ENCODE measurements at regions not wholly inside any gene's neighbourhood (a gene's known extent, or its start where the extent isn't known, plus 50 kb on each side); places are given as distances from the start of the nearest gene placed in this dataset.

DNA sequence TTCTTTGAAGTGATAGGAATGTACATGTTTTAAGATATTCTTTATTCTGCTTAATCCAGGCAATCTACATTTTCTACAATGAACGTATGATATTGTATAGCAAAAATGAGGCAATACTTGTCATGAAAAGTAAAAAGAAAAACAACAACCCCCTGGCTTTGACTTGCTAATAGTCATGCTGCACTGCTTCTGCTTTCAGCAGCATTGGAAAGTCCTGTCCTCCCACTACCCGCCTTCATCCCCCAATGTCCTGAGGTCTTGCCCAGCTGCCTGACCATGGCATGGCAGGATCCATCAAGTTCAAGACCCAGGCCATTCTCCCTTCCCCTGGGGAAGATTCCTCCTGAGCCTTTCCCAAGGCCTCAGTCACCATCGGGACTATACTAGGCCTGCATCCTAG, 156.5 kb downstream of the SH3BGRL2 start:
- no peak for ATAC-seq
- ChIA-PET POLR2A (no interaction called here), CTCF (interaction anchor here (0.6 to 0.8 kb wide), 2 partner anchors 9 to 80 kb away, joined by 3 read pairs; no protein-coding TSS in a partner anchor)
- Histone ChIP-seq H3K9me3 (no peaks in the 10 kb centered on the region), H3K4me2 (no peak overlapping the region), H3K4me3 (no peak overlapping the region), H3K27ac (no peak overlapping the region), H3K4me1 (no peaks in the 10 kb centered on the region)
- DNase-seq (ENCODE audit: low read depth in 1 of 2, low spot score in 1 of 2) = no peak
- FAIRE-seq = no peak
- TF ChIP-seq MAFK (IDR thresholded peaks at IDR 0.05; ENCODE audit: partially characterized antibody) = no peak
- TF ChIP-seq, protein P1, sequence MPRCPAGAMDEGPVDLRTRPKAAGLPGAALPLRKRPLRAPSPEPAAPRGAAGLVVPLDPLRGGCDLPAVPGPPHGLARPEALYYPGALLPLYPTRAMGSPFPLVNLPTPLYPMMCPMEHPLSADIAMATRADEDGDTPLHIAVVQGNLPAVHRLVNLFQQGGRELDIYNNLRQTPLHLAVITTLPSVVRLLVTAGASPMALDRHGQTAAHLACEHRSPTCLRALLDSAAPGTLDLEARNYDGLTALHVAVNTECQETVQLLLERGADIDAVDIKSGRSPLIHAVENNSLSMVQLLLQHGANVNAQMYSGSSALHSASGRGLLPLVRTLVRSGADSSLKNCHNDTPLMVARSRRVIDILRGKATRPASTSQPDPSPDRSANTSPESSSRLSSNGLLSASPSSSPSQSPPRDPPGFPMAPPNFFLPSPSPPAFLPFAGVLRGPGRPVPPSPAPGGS (IDR thresholded peaks at IDR 0.05) = no peak
- no peak for TF ChIP-seq RFX5 (IDR thresholded peaks at IDR 0.05)
- TF ChIP-seq ZSCAN20 (CRISPR knock-in tag; IDR thresholded peaks at IDR 0.05) = no peak
- TF ChIP-seq, protein P2, sequence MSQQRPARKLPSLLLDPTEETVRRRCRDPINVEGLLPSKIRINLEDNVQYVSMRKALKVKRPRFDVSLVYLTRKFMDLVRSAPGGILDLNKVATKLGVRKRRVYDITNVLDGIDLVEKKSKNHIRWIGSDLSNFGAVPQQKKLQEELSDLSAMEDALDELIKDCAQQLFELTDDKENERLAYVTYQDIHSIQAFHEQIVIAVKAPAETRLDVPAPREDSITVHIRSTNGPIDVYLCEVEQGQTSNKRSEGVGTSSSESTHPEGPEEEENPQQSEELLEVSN (IDR thresholded peaks at IDR 0.05; ENCODE audit: borderline replicate concordance, low read depth) = no peak
- no peak for TF ChIP-seq PHF8 (IDR thresholded peaks at IDR 0.05; ENCODE audit: borderline replicate concordance, low read depth)
- no peak for TF ChIP-seq POLR2A (IDR thresholded peaks at IDR 0.05; ENCODE audit: low read length)
- no peak for TF ChIP-seq CEBPB (IDR thresholded peaks at IDR 0.05)
- TF ChIP-seq SREBF2 (IDR thresholded peaks at IDR 0.05) = no peak
- no peak for TF ChIP-seq RCOR1 (IDR thresholded peaks at IDR 0.05; ENCODE audit: low read depth, low read length)
- TF ChIP-seq HOXB5 (CRISPR knock-in tag; IDR thresholded peaks at IDR 0.05) = no peak
- TF ChIP-seq NPAS2 (CRISPR knock-in tag; IDR thresholded peaks at IDR 0.05; ENCODE audit: borderline replicate concordance) = no peak
- TF ChIP-seq BHLHE40 (IDR thresholded peaks at IDR 0.05; ENCODE audit: low read depth, low read length) = no peak
- no peak for TF ChIP-seq NR3C1 (IDR thresholded peaks at IDR 0.05)
- no peak for TF ChIP-seq CHD2 (IDR thresholded peaks at IDR 0.05; ENCODE audit: low read length, partially characterized antibody)
- no peak for TF ChIP-seq POLR2AphosphoS2 (conservative IDR thresholded peaks at IDR 0.05; ENCODE audit: low read length)
- TF ChIP-seq CBX2 (IDR thresholded peaks at IDR 0.05; ENCODE audit: borderline replicate concordance, low read depth) = no peak
- WGBS (ENCODE audit: missing lambda C conversion rate) = 59% methylated on average over 3 of the region's 3 CpGs

DNA sequence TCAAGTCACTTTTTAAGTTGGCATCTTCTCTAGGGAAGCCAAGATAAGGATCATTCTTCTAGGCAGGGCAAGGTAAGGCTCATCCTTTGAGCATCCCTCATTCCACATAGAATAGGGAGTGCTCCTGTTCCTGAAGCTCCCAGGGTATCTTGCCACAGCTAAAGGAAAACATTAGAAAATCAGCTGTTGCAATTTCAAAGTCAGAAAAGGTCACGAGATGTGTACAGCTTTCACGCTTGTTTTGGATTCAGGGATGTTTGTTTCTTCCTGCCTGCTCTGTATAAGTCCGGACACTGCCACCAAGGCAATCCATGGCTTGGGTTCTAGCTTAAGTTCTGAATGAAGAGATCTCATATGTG, 153.2 kb downstream of the SH3BGRL2 start:
- no peak for FAIRE-seq
- CTCF ChIA-PET = no interaction called here

DNA sequence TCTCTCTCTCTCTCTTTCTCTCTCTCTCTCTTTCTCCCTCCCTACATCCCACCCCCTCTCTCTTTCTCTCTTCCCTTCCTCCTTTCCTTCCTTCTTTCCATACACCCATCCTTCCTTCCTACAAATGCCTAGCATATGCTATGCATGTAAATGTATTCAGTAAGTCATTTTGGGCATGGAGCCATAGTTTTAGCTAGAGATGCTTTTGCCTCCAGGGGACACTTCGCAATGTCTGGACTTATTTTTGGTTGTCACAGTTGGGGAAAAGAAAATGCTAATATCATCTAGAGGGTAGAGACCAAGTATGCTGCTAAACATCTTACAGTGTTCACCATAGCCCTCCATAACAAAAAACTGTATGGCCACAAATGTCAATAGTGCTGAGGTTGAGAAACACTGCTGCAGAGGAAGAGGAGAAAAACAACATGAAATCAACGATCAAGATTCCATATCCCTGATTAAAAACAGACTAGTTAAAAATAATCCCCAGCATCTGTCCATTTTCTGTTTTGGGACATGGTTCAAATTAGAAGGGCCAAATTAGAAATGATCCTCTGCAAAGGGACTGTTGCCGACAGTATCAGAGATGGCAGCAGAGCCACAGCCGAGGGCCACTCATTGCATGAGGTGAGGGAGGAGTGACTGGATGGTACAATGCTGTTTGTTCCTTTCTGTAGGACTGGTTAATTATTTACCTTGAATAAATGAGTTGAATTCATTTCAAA, 152.7 kb downstream of the SH3BGRL2 start:
- H3K27ac ChIP-seq = no peak overlapping the region
- no peak overlapping the region for H3K4me3 ChIP-seq
- H3K4me2 ChIP-seq = no peak overlapping the region
- DNase-seq (ENCODE audit: low read depth in 1 of 2, low spot score in 1 of 2) (no peak), FAIRE-seq (no peak), ATAC-seq (no peak)
- WGBS (ENCODE audit: missing lambda C conversion rate) = 23% methylated on average over 4 of the region's 4 CpGs
- ChIA-PET POLR2A (no interaction called here), CTCF (no interaction called here)
- no peaks in the 10 kb centered on the region for H3K9me3 ChIP-seq
- H3K4me1 ChIP-seq = no peaks in the 10 kb centered on the region
- TF ChIP-seq POLR2AphosphoS2 (conservative IDR thresholded peaks at IDR 0.05; ENCODE audit: low read length) (no peak), CHD2 (IDR thresholded peaks at IDR 0.05; ENCODE audit: low read length, partially characterized antibody) (no peak), ZSCAN20 (CRISPR knock-in tag; IDR thresholded peaks at IDR 0.05) (no peak), CHD4 (IDR thresholded peaks at IDR 0.05; ENCODE audit: borderline replicate concordance) (no peak), JUN (IDR thresholded peaks at IDR 0.05) (no peak), NPAS2 (CRISPR knock-in tag; IDR thresholded peaks at IDR 0.05; ENCODE audit: borderline replicate concordance) (no peak), RFX5 (IDR thresholded peaks at IDR 0.05) (no peak), EHF (CRISPR knock-in tag; IDR thresholded peaks at IDR 0.05) (no peak), POLR2A (IDR thresholded peaks at IDR 0.05; ENCODE audit: low read length) (no peak), FOSB (CRISPR knock-in tag; IDR thresholded peaks at IDR 0.05) (no peak), KDM1A (IDR thresholded peaks at IDR 0.05; ENCODE audit: low read depth) (no peak), SMC3 (IDR thresholded peaks at IDR 0.05) (no peak), EHMT2 (IDR thresholded peaks at IDR 0.05; ENCODE audit: low read depth) (no peak), TFCP2L1 (CRISPR knock-in tag; IDR thresholded peaks at IDR 0.05) (no peak)
- TF ChIP-seq, protein P3, sequence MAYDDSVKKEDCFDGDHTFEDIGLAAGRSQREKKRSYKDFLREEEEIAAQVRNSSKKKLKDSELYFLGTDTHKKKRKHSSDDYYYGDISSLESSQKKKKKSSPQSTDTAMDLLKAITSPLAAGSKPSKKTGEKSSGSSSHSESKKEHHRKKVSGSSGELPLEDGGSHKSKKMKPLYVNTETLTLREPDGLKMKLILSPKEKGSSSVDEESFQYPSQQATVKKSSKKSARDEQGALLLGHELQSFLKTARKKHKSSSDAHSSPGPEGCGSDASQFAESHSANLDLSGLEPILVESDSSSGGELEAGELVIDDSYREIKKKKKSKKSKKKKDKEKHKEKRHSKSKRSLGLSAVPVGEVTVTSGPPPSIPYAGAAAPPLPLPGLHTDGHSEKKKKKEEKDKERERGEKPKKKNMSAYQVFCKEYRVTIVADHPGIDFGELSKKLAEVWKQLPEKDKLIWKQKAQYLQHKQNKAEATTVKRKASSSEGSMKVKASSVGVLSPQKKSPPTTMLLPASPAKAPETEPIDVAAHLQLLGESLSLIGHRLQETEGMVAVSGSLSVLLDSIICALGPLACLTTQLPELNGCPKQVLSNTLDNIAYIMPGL (CRISPR knock-in tag; IDR thresholded peaks at IDR 0.05; ENCODE audit: borderline replicate concordance) = no peak
- TF ChIP-seq, protein P2 (IDR thresholded peaks at IDR 0.05; ENCODE audit: borderline replicate concordance, low read depth) = no peak

More for the DNA sequence above, 153.2 kb downstream of the SH3BGRL2 start:
- DNase-seq (ENCODE audit: low read depth in 1 of 2, low spot score in 1 of 2) (no peak), ATAC-seq (no peak)
- TF ChIP-seq JUN (IDR thresholded peaks at IDR 0.05) (no peak), FOXS1 (CRISPR knock-in tag; IDR thresholded peaks at IDR 0.05) (no peak), PHF8 (IDR thresholded peaks at IDR 0.05; ENCODE audit: borderline replicate concordance, low read depth) (no peak), HOXA7 (CRISPR knock-in tag; IDR thresholded peaks at IDR 0.05) (no peak), CBX2 (IDR thresholded peaks at IDR 0.05; ENCODE audit: borderline replicate concordance, low read depth) (no peak), MAFK (IDR thresholded peaks at IDR 0.05; ENCODE audit: partially characterized antibody) (no peak), KDM1A (IDR thresholded peaks at IDR 0.05; ENCODE audit: low read depth) (no peak), NR3C1 (IDR thresholded peaks at IDR 0.05) (no peak)
- TF ChIP-seq, protein P1 (IDR thresholded peaks at IDR 0.05) = no peak
- Histone ChIP-seq H3K4me2 (no peak overlapping the region), H3K9me3 (no peaks in the 10 kb centered on the region), H3K4me3 (no peak overlapping the region), H3K27ac (no peak overlapping the region), H3K4me1 (no peaks in the 10 kb centered on the region)
- 42% methylated on average over 3 of the region's 3 CpGs for WGBS (ENCODE audit: missing lambda C conversion rate)
- POLR2A ChIA-PET = no interaction called here
